ENCODE measurements at regions not wholly inside any gene's neighbourhood (a gene's known extent, or its start where the extent isn't known, plus 50 kb on each side); places are given as distances from the start of the nearest gene placed in this dataset.
A peak's percentile ranks its signal among the peaks of the same experiment; 100 is the strongest.

DNA sequence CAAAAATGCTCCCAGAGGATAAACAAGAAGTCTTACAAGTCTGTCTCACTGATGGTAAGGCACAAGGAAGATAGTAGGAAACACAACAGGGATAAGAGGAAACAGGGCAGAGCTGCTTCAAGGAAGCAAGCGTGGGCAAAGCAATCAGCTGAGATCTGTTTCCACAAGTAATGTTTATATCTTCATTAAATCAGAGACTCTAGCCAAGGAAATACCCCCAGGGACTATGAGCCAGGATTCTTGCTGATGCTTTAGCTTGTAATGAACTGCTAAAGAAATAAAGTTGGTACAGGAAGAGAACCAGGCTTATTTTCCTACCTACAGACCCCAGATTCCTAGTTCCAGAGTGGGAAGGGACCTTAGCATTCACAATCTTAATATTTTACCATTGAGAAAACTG, 112.7 kb upstream of the C3orf80 start:
- DNase-seq: no peak
- Histone ChIP-seq H3K27ac (ENCODE audit: low read length) (no peak overlapping the region), H3K27me3 (ENCODE audit: control insufficient read depth, insufficient read depth) (no peaks in the 10 kb centered on the region), H3K9me3 (ENCODE audit: control insufficient read depth, low read length) (no peaks in the 10 kb centered on the region), H3K4me3 (ENCODE audit: low read length) (no peak overlapping the region), H3K4me1 (ENCODE audit: control insufficient read depth, insufficient read depth, low read length) (no peaks in the 10 kb centered on the region)
- intact Hi-C loops (cut with DNase I): no loop called here
- no peak for ATAC-seq
- 43% methylated on average over 1 of the region's 1 CpG for WGBS

DNA sequence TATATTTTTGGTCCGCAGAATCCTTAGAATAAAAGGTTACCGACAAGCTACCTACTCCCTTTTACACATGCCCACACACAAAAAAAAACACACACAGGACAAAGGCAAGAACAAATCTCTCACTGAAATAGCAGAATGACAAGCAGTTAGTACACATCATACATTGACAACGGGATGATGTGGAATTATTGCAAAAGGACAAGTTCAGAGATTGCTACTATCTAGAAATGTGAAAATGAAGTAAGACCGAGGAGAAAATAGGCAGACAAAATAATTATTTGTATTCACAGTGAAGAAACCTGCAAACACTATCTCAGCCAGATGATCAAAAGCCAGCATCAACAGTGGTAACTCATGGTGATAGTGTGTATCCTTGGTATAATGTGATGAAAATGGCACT, 112.2 kb upstream of the C3orf80 start:
- no peak overlapping the region for H3K27ac ChIP-seq (ENCODE audit: low read length)
- H3K9me3 ChIP-seq (ENCODE audit: control insufficient read depth, low read length): no peaks in the 10 kb centered on the region
- no peaks in the 10 kb centered on the region for H3K27me3 ChIP-seq (ENCODE audit: control insufficient read depth, insufficient read depth)
- ATAC-seq (no peak), DNase-seq (no peak)
- H3K4me1 ChIP-seq (ENCODE audit: control insufficient read depth, insufficient read depth, low read length): no peaks in the 10 kb centered on the region
- 85% methylated on average over 4 of the region's 4 CpGs for WGBS
- intact Hi-C loops (cut with DNase I): no loop called here
- H3K4me3 ChIP-seq (ENCODE audit: low read length): no peak overlapping the region

DNA sequence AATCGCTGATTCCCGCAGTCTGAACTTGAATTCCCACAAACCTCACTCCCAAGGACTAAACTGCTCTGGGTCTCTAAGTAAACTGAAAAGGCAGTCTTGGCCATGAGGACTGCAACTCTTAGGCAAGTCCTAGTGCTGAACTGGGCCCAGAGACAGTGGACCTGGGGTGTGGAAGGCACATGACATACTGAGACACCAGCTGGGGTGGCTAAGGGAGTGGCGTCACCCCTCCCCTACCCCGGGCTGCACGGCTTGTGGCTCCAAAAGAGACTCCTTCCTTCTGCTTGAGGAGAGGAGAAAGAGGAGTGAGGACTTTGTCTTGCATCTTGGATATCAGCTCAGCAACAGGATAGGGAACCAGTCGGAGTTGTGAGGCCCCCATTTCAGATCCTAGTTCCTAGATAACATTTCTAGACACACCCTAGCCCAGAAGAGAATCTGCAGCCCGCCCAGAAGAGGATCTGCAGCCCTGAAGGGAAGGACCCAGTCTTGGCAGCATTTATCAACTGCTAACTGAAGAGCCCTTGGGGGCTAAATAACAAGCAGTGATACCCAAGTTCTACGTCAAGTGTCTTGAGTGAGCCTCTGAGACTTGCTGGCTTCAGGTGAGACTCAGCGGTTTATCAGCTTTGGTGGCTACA, 110.7 kb upstream of the C3orf80 start:
- DNase-seq (no peak), ATAC-seq (no peak)
- H3K4me1 ChIP-seq (ENCODE audit: control insufficient read depth, insufficient read depth, low read length): no peaks in the 10 kb centered on the region
- H3K27ac ChIP-seq (ENCODE audit: low read length): no peak overlapping the region
- no peaks in the 10 kb centered on the region for H3K27me3 ChIP-seq (ENCODE audit: control insufficient read depth, insufficient read depth)
- WGBS: 78% methylated on average over 9 of the region's 9 CpGs
- no peak overlapping the region for H3K4me3 ChIP-seq (ENCODE audit: low read length)
- intact Hi-C loops (cut with DNase I): no loop called here
- H3K9me3 ChIP-seq (ENCODE audit: control insufficient read depth, low read length): no peaks in the 10 kb centered on the region

DNA sequence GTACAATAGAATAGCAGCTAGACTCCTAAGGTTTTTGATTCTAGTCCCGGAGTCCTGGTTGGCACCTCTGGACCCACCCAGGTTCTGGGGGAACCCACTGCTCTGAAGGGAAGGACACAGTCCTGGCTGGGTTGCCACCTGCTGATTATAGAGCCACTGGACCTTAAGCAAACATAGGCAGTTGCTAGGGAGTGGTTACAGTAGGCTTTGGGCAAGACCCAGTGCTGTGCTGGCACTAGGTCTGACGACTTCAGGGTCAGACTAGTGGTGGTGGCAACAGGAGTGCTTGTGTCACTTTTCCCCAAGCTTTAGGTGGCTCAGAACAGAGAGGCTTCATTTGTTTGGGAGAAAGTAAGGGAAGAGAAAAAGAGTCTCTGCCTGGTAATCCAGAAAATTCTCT, 109.8 kb upstream of the C3orf80 start:
- Histone ChIP-seq H3K9me3 (ENCODE audit: control insufficient read depth, low read length) (no peaks in the 10 kb centered on the region), H3K27ac (ENCODE audit: low read length) (no peak overlapping the region), H3K4me1 (ENCODE audit: control insufficient read depth, insufficient read depth, low read length) (no peaks in the 10 kb centered on the region), H3K4me3 (ENCODE audit: low read length) (no peak overlapping the region), H3K27me3 (ENCODE audit: control insufficient read depth, insufficient read depth) (no peaks in the 10 kb centered on the region)
- intact Hi-C loops (cut with DNase I): no loop called here
- WGBS: 71% methylated on average over 2 of the region's 2 CpGs
- ATAC-seq: no peak
- DNase-seq: no peak

DNA sequence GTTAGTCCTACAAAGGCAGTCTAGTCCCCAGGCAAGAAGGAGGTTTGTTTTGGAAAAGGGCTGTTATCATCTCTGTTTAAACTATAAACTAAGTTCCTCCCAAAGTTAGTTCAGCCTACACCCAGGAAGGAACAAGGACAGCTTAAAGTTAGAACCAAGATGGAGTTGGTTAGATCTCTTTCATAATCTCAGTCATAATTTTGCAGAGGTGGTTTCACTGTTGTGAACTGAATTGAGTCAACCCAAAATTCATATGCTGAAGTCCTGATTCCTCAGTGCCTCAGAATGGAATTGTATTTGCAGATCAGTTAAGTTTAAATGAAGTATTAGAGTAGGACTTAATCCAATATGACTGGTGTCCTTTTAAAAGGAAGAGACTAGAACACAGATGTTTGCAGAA, 101.0 kb upstream of the C3orf80 start:
- H3K9me3 ChIP-seq (ENCODE audit: control insufficient read depth, low read length): no peaks in the 10 kb centered on the region
- no peaks in the 10 kb centered on the region for H3K27me3 ChIP-seq (ENCODE audit: control insufficient read depth, insufficient read depth)
- no peak overlapping the region for H3K27ac ChIP-seq (ENCODE audit: low read length)
- intact Hi-C loops (cut with DNase I): no loop called here
- ATAC-seq (no peak), DNase-seq (no peak)
- H3K4me1 ChIP-seq (ENCODE audit: control insufficient read depth, insufficient read depth, low read length): no peaks in the 10 kb centered on the region
- H3K4me3 ChIP-seq (ENCODE audit: low read length): no peak overlapping the region

DNA sequence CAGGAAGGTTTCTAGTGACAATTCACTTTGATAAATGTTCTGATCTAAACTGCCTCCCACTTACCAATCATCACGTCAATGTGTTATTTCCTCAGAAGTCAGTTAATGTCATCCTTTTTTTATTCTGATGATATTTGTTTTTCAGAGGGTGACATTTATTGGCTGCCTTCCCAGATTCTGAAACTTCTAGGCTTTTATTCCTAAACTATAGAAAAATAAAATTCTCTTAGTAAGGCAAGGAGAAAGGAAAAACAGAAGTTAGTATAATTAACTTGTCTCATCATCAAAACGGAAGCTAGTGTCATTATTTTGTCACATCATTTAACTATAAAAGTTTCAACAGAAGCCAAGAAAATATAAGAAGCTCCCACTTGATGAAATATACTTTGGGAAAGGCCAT, 100.0 kb upstream of the C3orf80 start:
- no peak for ATAC-seq
- 20% methylated on average over 2 of the region's 2 CpGs for WGBS
- Histone ChIP-seq H3K9me3 (ENCODE audit: control insufficient read depth, low read length) (no peaks in the 10 kb centered on the region), H3K27ac (ENCODE audit: low read length) (no peak overlapping the region), H3K27me3 (ENCODE audit: control insufficient read depth, insufficient read depth) (no peaks in the 10 kb centered on the region), H3K4me1 (ENCODE audit: control insufficient read depth, insufficient read depth, low read length) (no peaks in the 10 kb centered on the region), H3K4me3 (ENCODE audit: low read length) (no peak overlapping the region)
- intact Hi-C loops (cut with DNase I): no loop called here
- DNase-seq: no peak

DNA sequence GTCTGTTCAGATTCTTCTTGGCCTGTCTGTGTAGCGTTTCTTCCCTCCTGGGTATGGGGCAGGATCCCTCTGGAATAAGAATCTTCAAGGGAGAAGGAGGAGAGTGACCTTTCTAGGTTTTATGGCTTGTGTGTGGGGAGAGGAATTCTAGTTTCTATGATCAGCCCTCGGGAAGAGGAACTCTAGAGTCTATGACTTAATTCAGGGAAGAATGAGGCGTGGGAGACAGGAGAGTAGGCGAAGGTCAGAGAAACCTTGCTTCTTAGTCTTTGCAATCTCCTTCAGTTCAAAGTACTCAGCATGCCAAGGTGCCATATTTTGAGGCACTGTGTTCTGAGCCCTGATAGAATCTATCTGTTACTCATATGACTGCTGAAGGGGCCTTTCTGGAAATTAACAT, 99.2 kb upstream of the C3orf80 start:
- ATAC-seq (no peak), DNase-seq (no peak)
- H3K9me3 ChIP-seq (ENCODE audit: control insufficient read depth, low read length): no peaks in the 10 kb centered on the region
- H3K27me3 ChIP-seq (ENCODE audit: control insufficient read depth, insufficient read depth): no peaks in the 10 kb centered on the region
- 73% methylated on average over 4 of the region's 4 CpGs for WGBS
- no peak overlapping the region for H3K4me3 ChIP-seq (ENCODE audit: low read length)
- no peak overlapping the region for H3K27ac ChIP-seq (ENCODE audit: low read length)
- intact Hi-C loops (cut with DNase I): no loop called here
- no peaks in the 10 kb centered on the region for H3K4me1 ChIP-seq (ENCODE audit: control insufficient read depth, insufficient read depth, low read length)

DNA sequence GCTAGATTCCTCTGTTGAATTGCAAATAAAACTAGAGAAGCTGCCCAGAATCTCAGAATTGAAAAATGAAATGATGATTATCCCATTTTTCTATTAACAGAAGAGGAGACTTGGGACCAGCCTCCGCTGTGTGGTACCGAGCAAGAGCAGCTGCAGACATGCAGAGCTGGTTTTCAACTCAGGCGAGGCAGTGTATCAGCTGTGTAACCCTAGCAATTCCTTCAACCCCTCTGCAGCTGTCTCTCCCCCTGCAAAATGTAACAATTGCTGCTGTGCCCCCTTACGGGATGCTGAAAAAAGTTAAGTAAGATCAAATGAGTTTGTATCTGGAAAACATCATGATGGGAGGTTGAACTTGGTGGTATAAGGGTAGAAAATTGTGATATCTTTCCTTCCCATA, 98.5 kb upstream of the C3orf80 start:
- no peaks in the 10 kb centered on the region for H3K4me1 ChIP-seq (ENCODE audit: control insufficient read depth, insufficient read depth, low read length)
- H3K27me3 ChIP-seq (ENCODE audit: control insufficient read depth, insufficient read depth): no peaks in the 10 kb centered on the region
- intact Hi-C loops (cut with DNase I): no loop called here
- no peak overlapping the region for H3K27ac ChIP-seq (ENCODE audit: low read length)
- H3K4me3 ChIP-seq (ENCODE audit: low read length): no peak overlapping the region
- H3K9me3 ChIP-seq (ENCODE audit: control insufficient read depth, low read length): no peaks in the 10 kb centered on the region
- ATAC-seq: no peak
- 86% methylated on average over 4 of the region's 4 CpGs for WGBS
- DNase-seq: no peak

DNA sequence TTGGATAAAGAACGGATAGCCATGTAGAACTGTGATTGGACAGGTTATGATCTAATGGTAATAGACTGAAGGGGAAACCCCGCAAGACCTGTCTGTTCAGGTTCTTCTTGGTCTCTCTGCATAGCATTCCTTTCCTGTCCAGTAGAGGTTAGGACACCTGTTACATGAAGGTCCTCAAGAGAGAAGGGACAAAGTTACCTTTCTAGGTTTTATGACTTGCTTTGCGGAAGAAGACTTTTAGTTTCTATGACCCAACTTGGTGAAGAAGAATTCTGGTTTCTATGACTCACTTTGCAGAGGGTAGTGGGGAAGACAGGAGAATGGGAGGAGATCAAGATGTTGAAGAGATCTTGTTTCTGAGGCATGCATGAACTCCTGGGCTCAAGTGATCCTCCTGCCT, 97.9 kb upstream of the C3orf80 start:
- no peak for ATAC-seq
- WGBS: 88% methylated on average over 3 of the region's 3 CpGs
- intact Hi-C loops (cut with DNase I): no loop called here

DNA sequence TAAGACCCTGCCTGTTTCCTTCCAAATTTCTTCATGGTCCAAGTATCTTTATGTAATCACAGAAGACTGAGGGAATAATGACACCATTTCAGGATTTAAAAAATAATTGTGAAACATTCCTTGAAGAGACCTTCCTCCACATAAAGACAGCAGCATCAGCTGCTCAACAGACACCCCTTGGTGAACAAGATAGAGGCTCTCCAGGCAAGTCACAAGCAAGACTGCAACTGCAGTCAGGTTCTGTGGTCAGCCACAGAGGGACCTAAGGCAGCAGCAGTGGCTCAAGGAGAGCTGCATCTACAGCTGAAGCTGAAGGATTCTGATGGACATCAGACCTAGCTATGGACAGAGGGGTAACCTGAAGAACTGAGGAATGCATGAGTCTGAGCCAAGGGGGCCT, 97.2 kb upstream of the C3orf80 start:
- no peak overlapping the region for H3K4me3 ChIP-seq (ENCODE audit: low read length)
- DNase-seq (no peak), ATAC-seq (no peak)
- no peaks in the 10 kb centered on the region for H3K27me3 ChIP-seq (ENCODE audit: control insufficient read depth, insufficient read depth)
- no peak overlapping the region for H3K27ac ChIP-seq (ENCODE audit: low read length)
- H3K9me3 ChIP-seq (ENCODE audit: control insufficient read depth, low read length): no peaks in the 10 kb centered on the region
- intact Hi-C loops (cut with DNase I): no loop called here
- H3K4me1 ChIP-seq (ENCODE audit: control insufficient read depth, insufficient read depth, low read length): no peaks in the 10 kb centered on the region

More for the DNA sequence above, 97.9 kb upstream of the C3orf80 start:
- H3K27me3 ChIP-seq (ENCODE audit: control insufficient read depth, insufficient read depth): no peaks in the 10 kb centered on the region
- DNase-seq: no peak
- no peak overlapping the region for H3K4me3 ChIP-seq (ENCODE audit: low read length)
- no peaks in the 10 kb centered on the region for H3K9me3 ChIP-seq (ENCODE audit: control insufficient read depth, low read length)
- H3K4me1 ChIP-seq (ENCODE audit: control insufficient read depth, insufficient read depth, low read length): no peaks in the 10 kb centered on the region
- no peak overlapping the region for H3K27ac ChIP-seq (ENCODE audit: low read length)

DNA sequence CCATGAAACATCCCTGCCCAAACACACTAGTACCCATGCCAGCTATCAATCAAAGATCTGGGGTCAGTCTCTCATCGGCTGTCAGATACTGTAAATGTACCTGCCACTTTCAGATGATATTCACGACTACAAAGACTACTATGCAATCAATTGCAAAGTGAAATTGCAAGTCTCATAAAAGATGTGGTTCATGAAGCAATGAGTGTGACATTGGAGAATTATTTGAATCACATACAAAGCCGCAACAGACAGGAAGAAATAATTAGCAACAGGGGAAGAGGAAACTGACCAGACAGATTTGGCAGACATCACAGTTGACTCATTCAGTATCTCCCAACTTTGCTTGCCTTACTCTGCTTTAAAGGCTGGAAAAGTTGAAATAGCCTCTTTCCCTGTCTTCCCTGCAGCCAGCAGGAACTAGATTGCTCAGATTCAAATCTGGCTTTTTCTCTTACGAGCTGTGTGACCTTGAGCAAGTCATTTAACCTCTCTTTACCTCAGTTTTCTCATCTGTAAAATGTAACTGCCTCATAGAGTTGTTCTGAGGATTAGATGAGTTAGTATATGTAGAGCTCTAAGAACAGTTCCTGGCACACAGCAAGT, 95.7 kb upstream of the C3orf80 start:
- Histone ChIP-seq H3K4me1 (ENCODE audit: control insufficient read depth, insufficient read depth, low read length) (no peaks in the 10 kb centered on the region), H3K9me3 (ENCODE audit: control insufficient read depth, low read length) (no peaks in the 10 kb centered on the region), H3K27me3 (ENCODE audit: control insufficient read depth, insufficient read depth) (no peaks in the 10 kb centered on the region), H3K27ac (ENCODE audit: low read length) (no peak overlapping the region), H3K4me3 (ENCODE audit: low read length) (no peak overlapping the region)
- WGBS: 28% methylated on average over 4 of the region's 4 CpGs
- DNase-seq: no peak
- intact Hi-C loops (cut with DNase I): no loop called here
- ATAC-seq: peak; percentile 68 to 87

DNA sequence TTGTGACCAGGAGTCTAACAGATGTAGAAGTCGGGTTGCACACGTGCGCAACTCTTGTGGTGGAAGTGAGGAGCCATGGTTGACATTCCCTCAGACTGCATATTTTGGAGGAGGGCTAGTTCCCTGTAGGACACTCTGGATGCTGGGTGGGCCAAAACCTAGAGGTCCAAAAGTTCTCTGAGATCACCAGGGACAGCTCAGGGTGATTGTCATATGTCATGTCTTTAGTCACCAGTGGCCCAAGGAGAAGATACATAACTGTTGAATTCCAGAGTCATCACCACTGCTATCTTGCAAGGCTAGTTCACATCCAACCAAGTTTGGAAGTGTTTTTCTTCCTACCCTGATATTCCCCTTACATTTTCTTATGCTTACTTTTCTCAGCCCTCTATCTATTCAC, 95.2 kb upstream of the C3orf80 start:
- DNase-seq (no peak), ATAC-seq (no peak)
- Histone ChIP-seq H3K27ac (ENCODE audit: low read length) (no peak overlapping the region), H3K27me3 (ENCODE audit: control insufficient read depth, insufficient read depth) (no peaks in the 10 kb centered on the region), H3K4me1 (ENCODE audit: control insufficient read depth, insufficient read depth, low read length) (no peaks in the 10 kb centered on the region), H3K9me3 (ENCODE audit: control insufficient read depth, low read length) (no peaks in the 10 kb centered on the region), H3K4me3 (ENCODE audit: low read length) (no peak overlapping the region)
- 79% methylated on average over 3 of the region's 3 CpGs for WGBS
- intact Hi-C loops (cut with DNase I): no loop called here

Data from right cardiac atrium (tissue), 5 donors.